Activated naive CD4-positive, alpha-beta T cell treated with anti-CD3 and anti-CD28 coated beads for 36 hours (primary cell): ENCODE measurements at regions not wholly inside any gene's neighbourhood (a gene's known extent, or its start where the extent isn't known, plus 50 kb on each side); places are given as distances from the start of the nearest gene placed in this dataset.

Experiments used
- CTCF ChIA-PET: fragments of 350-600 bp; sonication (Branson Sonifier 250); formaldehyde crosslinking; loops from one replicate; lab custom pipeline; 2021; ENCODE audit warnings: antibody characterized with exemption; lab: Charles Lee
- DNase-seq: peaks from one replicate; pipeline ENCODE4 v3.0.0-alpha.2; 2020
- H3K27ac Mint-ChIP-seq: one replicate; pipeline ENCODE4 v1.8.0; 2021; ENCODE audit warnings: mild to moderate bottlenecking, mixed read lengths
- H3K27me3 Mint-ChIP-seq: one replicate; pipeline ENCODE4 v1.8.0; 2021; ENCODE audit warnings: low read depth, mixed read lengths
- H3K36me3 Mint-ChIP-seq: one replicate; pipeline ENCODE4 v1.8.0; 2021; ENCODE audit warnings: low read depth, mixed read lengths
- H3K4me1 Mint-ChIP-seq: one replicate; pipeline ENCODE4 v1.8.0; 2021; ENCODE audit warnings: low read depth, mixed read lengths
- H3K4me3 Mint-ChIP-seq: one replicate; pipeline ENCODE4 v1.8.0; 2021; ENCODE audit warnings: mild to moderate bottlenecking, moderate library complexity, mixed read lengths
- H3K9me3 Mint-ChIP-seq: one replicate; pipeline ENCODE4 v1.8.0; 2021; ENCODE audit warnings: mixed read lengths
- intact Hi-C: fragments of 100-400 bp; cut with micrococcal nuclease; formaldehyde crosslinking; loops from one replicate; pipeline ENCODE4 v1.15.1; 2023

DNA sequence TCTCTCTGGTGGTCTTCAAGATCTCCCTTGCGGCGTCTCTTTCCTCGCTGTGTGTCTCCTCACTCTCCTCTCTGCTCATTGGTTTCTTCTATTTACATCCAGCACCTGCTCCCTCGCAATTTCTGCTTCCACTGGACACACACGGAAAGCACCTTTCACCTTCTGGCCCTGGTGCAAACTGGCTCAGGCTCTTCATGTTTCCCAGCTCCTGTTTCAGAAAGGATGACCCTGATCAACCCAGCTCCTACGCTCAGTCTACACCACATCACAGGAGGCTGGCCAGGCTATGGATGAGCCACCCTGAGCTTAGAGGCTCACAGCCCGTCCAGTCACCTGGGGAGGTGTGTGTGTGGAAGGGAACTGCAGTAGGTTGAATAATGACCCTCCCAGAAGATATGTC lies 72.7 kb downstream of the MCFD2 start:
- Mint-ChIP-seq H3K4me3 (no peak overlapping the region), H3K27me3 (no peaks in the 10 kb centered on the region), H3K36me3 (no peaks in the 10 kb centered on the region), H3K9me3 (no peaks in the 10 kb centered on the region), H3K4me1 (no peaks in the 10 kb centered on the region), H3K27ac (no peak overlapping the region)
- intact Hi-C loops, result no loop called here
- CTCF ChIA-PET, result no interaction called here
- DNase-seq, result no peak

DNA sequence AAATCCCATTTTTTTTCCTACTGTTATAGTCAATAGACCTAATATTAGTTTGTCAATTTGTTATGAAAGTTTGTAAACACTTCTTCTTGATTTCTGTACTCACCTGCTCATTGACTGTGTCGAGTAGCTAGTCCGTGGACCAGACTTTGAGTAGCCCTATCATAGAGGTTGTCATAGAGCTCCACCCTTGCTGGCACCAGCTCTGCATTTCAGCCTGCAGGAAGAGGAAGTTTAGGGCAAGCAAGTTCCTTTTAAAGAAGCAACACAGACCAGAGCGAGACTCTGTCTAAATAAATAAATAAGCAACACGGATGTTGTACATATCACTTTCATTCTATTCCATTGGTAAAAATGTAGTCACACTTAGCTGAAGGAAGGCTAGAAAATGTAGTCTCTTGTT lies 74.0 kb downstream of the MCFD2 start:
- Mint-ChIP-seq H3K9me3 (no peaks in the 10 kb centered on the region), H3K27ac (no peak overlapping the region), H3K4me1 (no peaks in the 10 kb centered on the region), H3K27me3 (no peaks in the 10 kb centered on the region), H3K36me3 (no peaks in the 10 kb centered on the region), H3K4me3 (no peak overlapping the region)
- no peak for DNase-seq
- CTCF ChIA-PET, result interaction anchor here (0.6 to 0.9 kb wide), 2 partner anchors 68 to 177 kb away, joined by 3 read pairs; no protein-coding TSS in a partner anchor
- intact Hi-C loops, result no loop called here

DNA sequence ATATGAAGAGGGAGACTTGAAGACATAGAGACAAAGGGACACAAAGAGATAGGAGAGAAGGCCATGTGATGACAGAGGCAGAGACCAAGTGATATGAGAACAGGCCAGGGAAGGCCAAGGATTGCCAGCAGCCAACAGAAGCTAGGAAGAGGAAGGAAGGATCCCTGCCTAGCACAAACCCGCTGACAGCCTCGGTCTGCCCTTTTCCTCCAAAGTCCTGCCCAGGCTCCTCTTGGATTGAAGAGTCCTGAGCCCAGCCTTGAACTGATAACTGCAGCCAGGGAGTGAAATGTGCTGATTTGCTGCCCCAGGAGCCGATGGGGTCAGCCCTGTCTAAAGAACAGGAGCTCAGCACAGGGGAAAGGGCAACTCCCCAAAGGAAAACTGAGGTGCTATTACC lies 76.6 kb downstream of the MCFD2 start:
- Mint-ChIP-seq H3K27ac (no peak overlapping the region), H3K4me3 (no peak overlapping the region), H3K9me3 (no peaks in the 10 kb centered on the region), H3K4me1 (no peaks in the 10 kb centered on the region), H3K27me3 (no peaks in the 10 kb centered on the region), H3K36me3 (no peaks in the 10 kb centered on the region)
- intact Hi-C loops, result no loop called here
- DNase-seq, result no peak
- CTCF ChIA-PET, result no interaction called here

DNA sequence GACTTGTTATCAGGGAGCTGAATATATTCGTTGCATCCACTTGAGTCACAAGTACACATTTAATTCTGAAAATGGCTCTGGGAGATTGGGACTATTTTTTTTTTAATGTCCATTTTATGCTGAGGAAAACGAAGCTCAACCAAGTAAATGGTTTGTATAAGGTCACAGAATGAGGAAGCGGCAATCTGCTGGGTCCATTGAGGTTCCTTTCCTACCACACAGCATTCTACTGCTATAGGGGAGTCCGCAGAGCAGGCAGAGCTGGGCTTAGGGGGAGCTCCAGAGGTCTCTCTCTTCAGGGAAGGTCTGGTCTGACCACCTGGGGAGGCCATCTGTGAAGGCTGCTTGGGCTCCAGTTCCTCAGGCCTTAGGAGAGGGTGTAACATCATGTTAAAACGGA lies 77.9 kb downstream of the MCFD2 start:
- Mint-ChIP-seq H3K4me3 (no peak overlapping the region), H3K36me3 (no peaks in the 10 kb centered on the region), H3K27me3 (no peaks in the 10 kb centered on the region), H3K4me1 (no peaks in the 10 kb centered on the region), H3K9me3 (no peaks in the 10 kb centered on the region), H3K27ac (no peak overlapping the region)
- intact Hi-C loops, result no loop called here
- CTCF ChIA-PET, result no interaction called here
- no peak for DNase-seq

DNA sequence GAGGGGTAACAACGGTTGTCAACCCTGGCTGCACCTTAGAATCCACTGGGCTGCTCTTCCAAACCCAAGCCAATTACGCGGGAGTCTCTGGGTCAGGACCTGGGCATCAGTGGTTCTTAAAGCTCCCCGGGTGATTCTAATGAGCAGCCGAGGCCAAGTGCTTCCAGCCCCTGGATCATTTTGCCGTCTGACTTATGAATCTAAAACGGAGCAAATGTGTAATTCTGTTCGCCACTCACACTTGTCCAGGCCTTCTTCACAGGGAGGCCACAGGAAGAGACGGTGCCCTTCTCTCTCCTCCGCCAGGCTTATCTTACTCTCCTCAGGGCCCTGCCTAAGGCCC lies 78.5 kb downstream of the MCFD2 start:
- intact Hi-C loops, result no loop called here
- H3K36me3 Mint-ChIP-seq, result no peaks in the 10 kb centered on the region
- DNase-seq, result no peak
- no peak overlapping the region for H3K27ac Mint-ChIP-seq
- no peak overlapping the region for H3K4me3 Mint-ChIP-seq
- CTCF ChIA-PET, result no interaction called here
- no peaks in the 10 kb centered on the region for H3K9me3 Mint-ChIP-seq
- no peaks in the 10 kb centered on the region for H3K4me1 Mint-ChIP-seq
- H3K27me3 Mint-ChIP-seq, result no peaks in the 10 kb centered on the region

DNA sequence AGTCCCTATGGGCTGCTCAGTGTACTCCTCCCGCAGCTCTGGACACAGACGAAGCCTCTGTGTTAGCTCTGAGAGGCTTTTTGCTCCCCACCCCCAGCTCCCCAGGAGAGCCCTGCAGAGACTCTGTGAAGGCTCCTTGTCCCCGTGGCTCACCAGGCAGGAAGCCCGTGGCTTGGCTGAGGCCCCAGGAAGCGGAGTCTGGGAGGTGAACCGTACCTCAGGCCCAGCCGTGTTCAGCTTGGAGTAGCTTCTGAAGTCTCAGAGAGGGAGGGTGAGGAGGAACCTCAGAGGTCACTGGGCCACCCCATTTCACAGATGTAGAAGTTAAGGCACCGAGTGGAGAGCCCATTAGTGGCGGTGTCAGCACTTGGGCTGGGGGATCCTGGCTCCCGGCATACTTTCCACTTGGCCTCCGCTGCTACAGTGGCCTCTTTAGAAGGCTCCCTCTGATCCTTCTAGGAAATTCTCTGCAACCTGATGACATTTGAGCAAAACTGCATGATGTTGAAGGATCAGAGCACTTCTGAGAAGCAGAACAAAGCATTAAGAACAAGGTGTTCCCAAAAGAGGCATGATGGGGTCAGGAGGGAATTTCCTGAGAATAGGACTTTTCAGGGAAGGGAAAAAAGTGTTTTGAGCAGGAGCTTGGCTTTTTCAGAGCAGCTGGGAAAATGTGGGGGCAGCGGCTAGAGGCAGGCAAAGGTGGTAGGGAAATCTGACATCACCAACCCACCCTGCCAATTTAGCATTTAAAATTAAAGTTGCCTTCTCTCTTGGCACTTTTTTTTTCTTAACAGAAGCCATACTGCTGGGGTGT lies 79.1 kb downstream of the MCFD2 start:
- Mint-ChIP-seq H3K9me3 (no peaks in the 10 kb centered on the region), H3K4me1 (no peaks in the 10 kb centered on the region), H3K27me3 (no peaks in the 10 kb centered on the region), H3K4me3 (no peak overlapping the region), H3K27ac (no peak overlapping the region), H3K36me3 (no peaks in the 10 kb centered on the region)
- CTCF ChIA-PET, result interaction anchor here (0.5 kb wide), 1 partner anchor 488 kb away, joined by 3 read pairs; no protein-coding TSS in a partner anchor
- no peak for DNase-seq
- intact Hi-C loops, result no loop called here

DNA sequence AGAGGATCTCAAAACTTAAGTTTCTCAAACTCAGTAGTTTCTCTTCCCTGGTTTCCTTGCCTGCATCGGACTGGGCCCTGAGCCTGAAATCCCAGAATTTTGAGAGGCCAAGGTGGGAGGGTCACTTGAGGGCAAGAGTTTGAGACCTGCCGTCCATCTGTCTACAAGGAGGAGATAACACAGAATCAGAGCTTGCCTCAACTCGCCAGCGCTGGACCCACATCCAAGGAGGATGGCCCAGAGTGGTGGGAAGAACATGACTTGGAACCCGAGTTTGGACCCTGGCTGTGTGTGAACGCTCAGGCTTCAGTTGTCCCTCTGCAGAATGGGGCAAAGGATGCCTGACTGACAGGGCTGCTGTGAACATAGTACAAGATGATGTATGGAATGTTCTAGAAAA lies 80.1 kb downstream of the MCFD2 start:
- Mint-ChIP-seq H3K27ac (no peak overlapping the region), H3K4me1 (no peaks in the 10 kb centered on the region), H3K9me3 (no peaks in the 10 kb centered on the region), H3K4me3 (no peak overlapping the region), H3K36me3 (no peaks in the 10 kb centered on the region), H3K27me3 (no peaks in the 10 kb centered on the region)
- CTCF ChIA-PET, result no interaction called here
- no peak for DNase-seq
- intact Hi-C loops, result no loop called here

DNA sequence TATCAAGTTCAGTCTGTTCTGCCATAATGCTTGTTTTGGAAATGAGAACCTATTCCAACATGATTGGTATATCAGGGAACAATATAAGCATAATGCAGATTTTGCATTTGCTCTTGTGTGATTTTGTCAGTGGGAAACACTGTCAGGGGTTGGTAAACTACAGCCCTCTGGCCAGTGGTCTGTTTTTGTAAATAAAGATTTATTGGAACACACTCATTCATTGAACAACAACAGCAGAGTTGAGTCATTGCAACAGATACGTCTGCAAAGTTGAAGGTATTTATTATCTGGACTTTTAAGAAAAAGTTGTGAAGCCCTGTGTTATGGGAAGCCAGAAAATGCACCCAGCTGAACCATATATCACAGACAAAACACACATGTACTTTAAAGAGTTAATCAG lies 83.1 kb downstream of the MCFD2 start:
- H3K36me3 Mint-ChIP-seq, result no peaks in the 10 kb centered on the region
- no peaks in the 10 kb centered on the region for H3K9me3 Mint-ChIP-seq
- CTCF ChIA-PET, result interaction anchor here (0.6 kb wide), 1 partner anchor 26 kb away, joined by 3 read pairs; no protein-coding TSS in a partner anchor
- intact Hi-C loops, result no loop called here
- no peak for DNase-seq
- H3K27ac Mint-ChIP-seq, result no peak overlapping the region
- peaks cover 4% of the 10 kb centered on the region for H3K27me3 Mint-ChIP-seq
- H3K4me3 Mint-ChIP-seq, result no peak overlapping the region
- no peaks in the 10 kb centered on the region for H3K4me1 Mint-ChIP-seq

DNA sequence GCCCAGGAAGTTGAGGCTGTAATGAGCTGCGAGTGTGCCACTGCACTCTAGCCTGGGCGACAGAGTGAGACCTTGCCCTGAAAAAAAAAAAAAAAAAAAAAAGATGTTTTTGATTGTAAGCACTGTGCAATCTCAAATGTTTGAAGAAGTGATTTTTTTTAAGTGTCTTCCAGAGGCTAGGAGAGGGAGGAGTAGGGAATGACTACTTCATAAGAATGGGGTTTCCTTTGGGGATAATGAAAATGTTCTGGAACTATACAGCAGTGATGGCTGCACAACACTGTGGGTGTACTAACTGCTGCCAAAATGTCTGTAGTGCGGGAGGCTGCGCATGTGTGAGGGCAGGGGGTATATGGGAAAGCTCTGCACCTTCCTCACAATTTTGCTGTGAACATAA lies 83.7 kb downstream of the MCFD2 start:
- Mint-ChIP-seq H3K4me3 (no peak overlapping the region), H3K9me3 (no peaks in the 10 kb centered on the region), H3K4me1 (no peaks in the 10 kb centered on the region), H3K27me3 (peaks cover 4% of the 10 kb centered on the region), H3K36me3 (no peaks in the 10 kb centered on the region), H3K27ac (no peak overlapping the region)
- CTCF ChIA-PET, result no interaction called here
- DNase-seq, result no peak
- intact Hi-C loops, result no loop called here

DNA sequence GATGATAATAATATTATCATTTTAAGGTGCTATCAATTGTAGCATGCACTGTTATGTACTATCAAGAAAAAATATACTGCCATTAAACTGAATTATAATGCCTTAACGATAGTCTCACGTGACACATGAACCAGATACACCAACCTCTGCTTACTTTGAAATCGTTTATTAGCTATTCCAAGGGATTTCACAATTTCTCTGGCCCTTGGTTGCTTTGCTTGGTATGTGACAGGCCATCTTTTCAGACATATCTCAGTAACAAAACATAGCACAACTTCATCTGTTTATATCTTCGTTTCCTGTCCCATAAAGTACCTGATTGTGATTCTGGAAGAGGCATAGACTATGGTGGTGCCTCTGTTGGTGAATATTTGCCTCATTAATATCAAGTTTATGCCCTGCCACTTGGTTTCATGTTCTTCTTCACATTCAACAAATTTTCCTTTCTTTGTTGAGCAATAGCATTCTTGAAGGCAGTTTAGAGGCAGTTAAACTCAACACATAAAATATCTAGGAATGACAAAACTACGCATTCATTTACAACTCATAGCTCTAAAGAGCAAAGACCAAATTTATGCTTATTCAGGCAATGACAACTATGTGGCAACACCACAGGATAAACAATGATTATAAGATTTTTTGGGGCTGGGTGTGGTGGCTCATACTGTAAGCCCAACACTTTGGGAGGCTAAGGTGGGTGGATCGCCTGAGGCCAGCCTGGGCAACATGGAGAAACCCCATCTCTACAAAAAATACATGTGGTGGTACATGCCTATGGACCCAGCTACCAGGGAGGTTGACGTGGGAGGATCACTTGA lies 84.3 kb downstream of the MCFD2 start:
- no peaks in the 10 kb centered on the region for H3K4me1 Mint-ChIP-seq
- H3K9me3 Mint-ChIP-seq, result no peaks in the 10 kb centered on the region
- no peak overlapping the region for H3K4me3 Mint-ChIP-seq
- peaks cover 4% of the 10 kb centered on the region for H3K27me3 Mint-ChIP-seq
- no peaks in the 10 kb centered on the region for H3K36me3 Mint-ChIP-seq
- no peak overlapping the region for H3K27ac Mint-ChIP-seq
- CTCF ChIA-PET, result no interaction called here
- DNase-seq, result no peak
- intact Hi-C loops, result no loop called here

DNA sequence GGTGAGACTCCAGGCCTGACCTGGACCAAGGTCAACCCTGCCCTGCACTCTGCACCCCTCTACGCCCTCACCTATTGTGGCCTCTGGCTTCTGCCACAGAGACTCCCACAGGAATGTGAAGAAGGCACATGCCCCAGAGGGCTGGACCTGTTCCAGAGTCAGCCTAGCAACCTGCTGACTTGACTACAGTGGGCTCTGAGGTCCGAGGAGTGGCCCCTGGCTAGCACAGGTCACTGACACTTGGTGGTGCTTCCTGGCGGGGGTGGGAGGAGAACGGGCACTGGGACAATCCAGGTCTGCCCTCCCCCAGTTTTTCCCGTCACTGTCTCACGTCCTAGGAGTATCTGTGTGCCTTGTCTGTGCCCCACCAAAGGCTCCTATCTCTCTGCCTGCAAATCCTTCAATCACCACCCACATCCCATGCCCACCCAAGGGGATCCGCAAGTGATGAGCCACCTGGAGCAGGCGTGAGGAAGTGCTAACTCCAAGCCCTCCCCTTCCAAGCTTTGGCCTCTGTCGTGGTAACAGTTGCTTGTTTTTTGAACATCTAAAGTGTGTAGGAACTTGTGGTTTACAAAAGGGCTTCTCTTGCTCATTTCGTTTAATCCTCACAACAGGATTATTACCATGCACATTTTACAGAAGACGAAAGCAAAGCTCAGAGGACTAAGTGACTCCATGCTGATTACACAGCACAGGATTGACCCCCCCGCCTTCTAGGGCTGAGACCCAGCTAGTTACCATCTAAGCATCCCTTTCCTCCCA lies 86.2 kb downstream of the MCFD2 start:
- CTCF ChIA-PET, result no interaction called here
- no peak for DNase-seq
- H3K36me3 Mint-ChIP-seq, result no peaks in the 10 kb centered on the region
- intact Hi-C loops, result no loop called here
- peaks cover 4% of the 10 kb centered on the region for H3K27me3 Mint-ChIP-seq
- no peaks in the 10 kb centered on the region for H3K4me1 Mint-ChIP-seq
- H3K4me3 Mint-ChIP-seq, result no peak overlapping the region
- H3K9me3 Mint-ChIP-seq, result no peaks in the 10 kb centered on the region
- H3K27ac Mint-ChIP-seq, result no peak overlapping the region

DNA sequence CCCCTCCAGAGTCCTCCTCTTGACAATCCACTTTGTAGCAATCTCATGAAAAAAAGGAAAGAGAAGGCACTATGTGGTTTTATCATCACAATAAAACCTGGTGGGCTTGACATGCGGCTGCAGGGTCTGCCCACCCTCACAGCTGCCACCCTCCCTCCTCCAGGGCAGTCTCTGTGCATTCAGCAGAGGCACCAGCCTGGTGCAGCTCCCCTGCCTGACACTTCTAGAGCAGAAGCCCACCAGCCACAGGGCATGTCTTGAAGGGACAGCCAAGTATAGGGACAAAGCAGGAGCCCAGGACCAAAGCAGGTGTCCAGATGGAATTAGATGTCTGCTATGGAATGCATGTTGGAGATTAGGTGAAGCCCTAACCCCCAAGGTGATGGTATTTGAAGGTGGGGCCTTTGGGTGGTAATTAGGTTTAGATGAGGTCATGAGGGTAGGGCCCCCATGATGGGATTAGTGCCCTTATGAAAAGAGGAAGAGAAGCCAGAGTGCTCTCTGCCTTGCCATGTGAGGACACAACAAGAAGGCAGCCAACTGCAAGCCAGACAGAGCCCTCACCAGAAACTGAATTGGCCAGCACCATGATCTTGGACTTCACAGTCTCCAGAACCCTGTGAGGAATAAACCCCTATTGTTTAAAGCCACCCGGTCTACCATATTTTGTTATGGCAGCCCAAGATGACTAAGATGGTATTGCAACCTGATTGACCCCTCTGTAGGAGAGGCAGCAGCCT lies 86.9 kb downstream of the MCFD2 start:
- intact Hi-C loops, result no loop called here
- CTCF ChIA-PET, result no interaction called here
- Mint-ChIP-seq H3K9me3 (no peaks in the 10 kb centered on the region), H3K27me3 (peaks cover 4% of the 10 kb centered on the region), H3K27ac (no peak overlapping the region), H3K4me3 (no peak overlapping the region), H3K4me1 (no peaks in the 10 kb centered on the region), H3K36me3 (no peaks in the 10 kb centered on the region)
- DNase-seq, result no peak
